ENCODE measurements at regions not wholly inside any gene's neighbourhood (a gene's known extent, or its start where the extent isn't known, plus 50 kb on each side); places are given as distances from the start of the nearest gene placed in this dataset.

DNA sequence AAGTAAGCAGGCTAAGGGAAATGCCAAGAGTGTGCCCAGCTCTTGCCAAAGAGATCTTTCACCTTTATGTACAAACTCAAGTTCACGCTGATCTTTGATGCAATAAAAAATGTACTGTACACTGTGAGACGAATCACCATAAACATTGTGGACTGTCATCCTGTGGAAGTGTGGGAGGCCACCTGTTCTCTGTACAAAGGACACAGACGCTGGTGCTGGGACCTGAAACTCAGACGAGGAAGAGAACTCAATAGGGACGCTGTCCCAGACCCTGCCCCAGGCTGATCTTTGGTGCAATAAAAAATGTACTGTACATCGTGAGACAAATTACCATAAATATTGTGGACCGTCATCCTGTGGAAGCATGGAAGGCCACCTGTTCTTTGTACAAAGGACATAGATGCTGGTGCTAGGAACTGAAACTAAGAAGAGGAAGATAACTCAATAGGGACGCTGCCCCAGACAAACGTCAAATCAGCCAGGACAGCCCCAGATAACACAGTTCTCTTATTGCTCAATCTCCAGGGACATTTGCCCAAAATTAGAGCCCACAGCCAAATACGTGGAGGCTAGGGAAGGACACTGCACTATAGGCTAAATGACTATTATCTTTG lies 312.7 kb upstream of the SGK1 start:
- TF ChIP-seq, protein P1, sequence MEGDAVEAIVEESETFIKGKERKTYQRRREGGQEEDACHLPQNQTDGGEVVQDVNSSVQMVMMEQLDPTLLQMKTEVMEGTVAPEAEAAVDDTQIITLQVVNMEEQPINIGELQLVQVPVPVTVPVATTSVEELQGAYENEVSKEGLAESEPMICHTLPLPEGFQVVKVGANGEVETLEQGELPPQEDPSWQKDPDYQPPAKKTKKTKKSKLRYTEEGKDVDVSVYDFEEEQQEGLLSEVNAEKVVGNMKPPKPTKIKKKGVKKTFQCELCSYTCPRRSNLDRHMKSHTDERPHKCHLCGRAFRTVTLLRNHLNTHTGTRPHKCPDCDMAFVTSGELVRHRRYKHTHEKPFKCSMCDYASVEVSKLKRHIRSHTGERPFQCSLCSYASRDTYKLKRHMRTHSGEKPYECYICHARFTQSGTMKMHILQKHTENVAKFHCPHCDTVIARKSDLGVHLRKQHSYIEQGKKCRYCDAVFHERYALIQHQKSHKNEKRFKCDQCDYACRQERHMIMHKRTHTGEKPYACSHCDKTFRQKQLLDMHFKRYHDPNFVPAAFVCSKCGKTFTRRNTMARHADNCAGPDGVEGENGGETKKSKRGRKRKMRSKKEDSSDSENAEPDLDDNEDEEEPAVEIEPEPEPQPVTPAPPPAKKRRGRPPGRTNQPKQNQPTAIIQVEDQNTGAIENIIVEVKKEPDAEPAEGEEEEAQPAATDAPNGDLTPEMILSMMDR (IDR thresholded peaks at IDR 0.05; ENCODE audit: low read length): no peak
- TF ChIP-seq EZH2 (optimal IDR thresholded peaks at IDR 0.05; ENCODE audit: low read depth, low read length) (no peak), EZH2phosphoT487 (IDR thresholded peaks at IDR 0.05; ENCODE audit: low read length) (no peak)
